Stomach (tissue), 4 donors: ENCODE measurements at regions not wholly inside any gene's neighbourhood (a gene's known extent, or its start where the extent isn't known, plus 50 kb on each side); places are given as distances from the start of the nearest gene placed in this dataset.

Experiments used
- CTCF ChIP-seq, 7 experiments: fragments of 450-650 bp in 4 of 7; fragments of 200-600 bp in 3 of 7; sonication (generic) in 3 of 7; IDR thresholded peaks; one replicate each; pipeline ENCODE4 v1.5.1; 2016 to 2019; ENCODE audit warnings: antibody characterized with exemption in 7 of 7, control low read depth in 2 of 7, mild to moderate bottlenecking in 1 of 7
- EP300 ChIP-seq: sonication (generic); formaldehyde crosslinking; IDR thresholded peaks from one replicate; pipeline ENCODE4 v1.6.1; 2017; ENCODE audit warnings: antibody characterized with exemption
- POLR2A ChIP-seq, 4 donors: fragments of 450-650 bp; IDR thresholded peaks; one replicate each; pipeline ENCODE4 v1.6.1; 2016; ENCODE audit warnings: antibody characterized with exemption in 4 of 4, control low read depth in 2 of 4, mild to moderate bottlenecking in 1 of 4, moderate library complexity in 1 of 4
- POLR2AphosphoS5 ChIP-seq, 3 donors: sonication (generic); formaldehyde crosslinking; IDR thresholded peaks; one replicate each; pipeline ENCODE4 v1.6.1; 2016; ENCODE audit warnings: antibody characterized with exemption in 3 of 3

DNA sequence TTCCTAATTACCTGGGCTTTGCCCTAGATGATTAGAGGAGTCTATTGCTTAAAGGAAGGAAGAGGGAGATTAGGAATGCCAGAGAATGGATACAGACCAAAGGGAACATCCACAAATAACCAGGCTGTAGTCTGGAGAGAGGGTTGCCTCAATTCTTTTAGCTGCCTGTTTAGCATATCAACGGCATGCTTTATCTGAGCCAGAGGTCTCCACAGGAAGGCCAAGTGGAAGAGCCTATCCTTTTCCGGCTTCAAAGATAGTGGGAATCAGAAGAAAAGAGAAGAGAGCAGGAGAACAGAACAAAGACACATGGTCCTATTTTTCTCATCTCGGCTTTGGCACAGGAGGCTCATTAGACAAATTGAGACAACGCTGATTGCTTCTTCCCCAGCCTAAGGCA lies 142.4 kb downstream of the NMUR2 start:
- TF ChIP-seq CTCF (IDR thresholded peaks at IDR 0.05) (no peak), EP300 (no peak), POLR2AphosphoS5 (IDR thresholded peaks at IDR 0.05) (no peak), POLR2A (IDR thresholded peaks at IDR 0.05) (no peak)
